ENCODE measurements at regions not wholly inside any gene's neighbourhood (a gene's known extent, or its start where the extent isn't known, plus 50 kb on each side); places are given as distances from the start of the nearest gene placed in this dataset.

- Histone ChIP-seq H3K27ac (ENCODE audit: low read length) (no peak overlapping the region), H3K9ac (ENCODE audit: low read depth, low read length) (no peak overlapping the region), H3K36me3 (ENCODE audit: insufficient read depth, low read length) (no peaks in the 10 kb centered on the region), H2AFZ (ENCODE audit: low read depth, low read length) (no peak overlapping the region), H3K4me3 (ENCODE audit: low read depth in 1 of 2, low read length in 2 of 2) (no peak overlapping the region), H3K27me3 (ENCODE audit: insufficient read depth, low read length, poor library complexity) (no peaks in the 10 kb centered on the region), H4K20me1 (ENCODE audit: insufficient read depth, low read length) (no peaks in the 10 kb centered on the region), H3K79me2 (ENCODE audit: insufficient read depth, low read length) (no peaks in the 10 kb centered on the region), H3K4me1 (ENCODE audit: insufficient read depth, low read length) (no peaks in the 10 kb centered on the region), H3K4me2 (ENCODE audit: insufficient read depth, low read length) (no peak overlapping the region), H3K9me3 (ENCODE audit: insufficient read depth, low read length, severe bottlenecking) (no peaks in the 10 kb centered on the region)
- ATAC-seq (ENCODE audit: insufficient read depth, low read depth) (no peak), DNase-seq (no peak)
- TF ChIP-seq CTCF (IDR thresholded peaks at IDR 0.05; ENCODE audit: borderline replicate concordance, extremely low read depth, low read length, poor library complexity, severe bottlenecking), result no peak
These were observed 196.9 kb downstream of the TBX15 start for GRCh38 chr1:118791094-118791691.

DNA sequence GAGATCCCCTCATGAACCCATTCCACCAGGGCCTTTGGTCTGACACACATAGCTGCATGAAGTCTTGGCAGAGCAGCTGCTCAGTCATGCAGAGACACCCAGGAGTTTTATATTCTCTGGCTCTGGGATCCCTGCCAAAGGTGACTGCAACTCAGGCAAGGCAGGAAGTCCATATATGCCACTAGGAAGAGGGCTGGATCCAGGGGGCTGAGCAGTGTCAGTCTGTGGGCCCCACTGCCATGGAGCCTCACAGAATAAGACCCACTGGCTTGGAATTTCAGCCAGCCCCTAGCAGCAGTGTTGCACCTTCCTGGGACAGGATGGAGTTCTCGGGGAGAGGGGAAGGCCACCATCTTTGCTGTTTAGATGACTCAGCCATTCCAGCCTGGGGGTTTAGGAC is 199.7 kb downstream of the TBX15 start:
- no peak overlapping the region for H3K4me2 ChIP-seq (ENCODE audit: insufficient read depth, low read length)
- H3K27me3 ChIP-seq (ENCODE audit: insufficient read depth, low read length, poor library complexity), result no peaks in the 10 kb centered on the region
- no peak overlapping the region for H3K4me3 ChIP-seq (ENCODE audit: low read depth in 1 of 2, low read length in 2 of 2)
- no peaks in the 10 kb centered on the region for H3K4me1 ChIP-seq (ENCODE audit: insufficient read depth, low read length)
- ATAC-seq (ENCODE audit: insufficient read depth, low read depth) (no peak), DNase-seq (no peak)
- no peaks in the 10 kb centered on the region for H3K9me3 ChIP-seq (ENCODE audit: insufficient read depth, low read length, severe bottlenecking)
- no peaks in the 10 kb centered on the region for H3K79me2 ChIP-seq (ENCODE audit: insufficient read depth, low read length)
- H3K27ac ChIP-seq (ENCODE audit: low read length), result no peak overlapping the region
- TF ChIP-seq EZH2 (IDR thresholded peaks at IDR 0.05; ENCODE audit: borderline replicate concordance, low read depth, low read length, severe bottlenecking), result no peak
- no peak for TF ChIP-seq CTCF (IDR thresholded peaks at IDR 0.05; ENCODE audit: borderline replicate concordance, extremely low read depth, low read length, poor library complexity, severe bottlenecking)
- H3K9ac ChIP-seq (ENCODE audit: low read depth, low read length), result no peak overlapping the region
- H3K36me3 ChIP-seq (ENCODE audit: insufficient read depth, low read length), result no peaks in the 10 kb centered on the region
- H2AFZ ChIP-seq (ENCODE audit: low read depth, low read length), result no peak overlapping the region
- H4K20me1 ChIP-seq (ENCODE audit: insufficient read depth, low read length), result no peaks in the 10 kb centered on the region

DNA sequence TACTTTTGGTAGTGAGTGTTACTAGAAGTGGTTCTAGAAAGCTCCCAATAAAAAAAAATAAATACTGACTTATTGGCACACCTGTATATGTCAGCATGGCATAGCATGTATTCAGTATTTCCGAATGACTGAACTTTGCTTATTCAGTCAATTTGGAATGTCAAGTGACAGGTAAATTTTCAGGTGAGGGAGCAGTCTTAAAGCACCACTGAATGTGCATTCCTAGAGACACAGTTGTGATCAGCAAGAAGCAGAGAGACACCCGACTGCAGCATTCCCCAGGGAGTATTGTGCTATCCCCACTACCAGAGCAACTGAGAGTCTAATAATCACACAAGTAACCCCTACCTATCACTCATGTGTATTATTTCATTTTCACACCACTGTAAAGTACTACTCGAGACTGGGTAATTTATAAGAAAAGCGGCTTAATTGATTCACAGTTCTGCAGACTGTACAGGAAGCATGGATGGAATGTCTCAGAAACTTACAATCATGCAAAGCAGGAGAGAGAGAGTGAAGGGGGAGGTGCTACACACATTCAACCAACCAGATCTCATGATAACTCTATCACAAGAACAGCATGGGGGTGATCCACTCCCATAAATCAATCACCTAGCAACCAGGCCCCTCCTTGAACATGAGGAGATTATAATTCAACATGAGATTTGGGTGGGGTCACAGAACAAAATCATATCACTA is 201.5 kb downstream of the TBX15 start:
- H3K9ac ChIP-seq (ENCODE audit: low read depth, low read length), result no peak overlapping the region
- no peaks in the 10 kb centered on the region for H3K36me3 ChIP-seq (ENCODE audit: insufficient read depth, low read length)
- no peaks in the 10 kb centered on the region for H3K4me1 ChIP-seq (ENCODE audit: insufficient read depth, low read length)
- H3K9me3 ChIP-seq (ENCODE audit: insufficient read depth, low read length, severe bottlenecking), result no peaks in the 10 kb centered on the region
- no peak overlapping the region for H2AFZ ChIP-seq (ENCODE audit: low read depth, low read length)
- H3K4me3 ChIP-seq (ENCODE audit: low read depth in 1 of 2, low read length in 2 of 2), result no peak overlapping the region
- no peaks in the 10 kb centered on the region for H3K79me2 ChIP-seq (ENCODE audit: insufficient read depth, low read length)
- H3K27me3 ChIP-seq (ENCODE audit: insufficient read depth, low read length, poor library complexity), result no peaks in the 10 kb centered on the region
- H4K20me1 ChIP-seq (ENCODE audit: insufficient read depth, low read length), result no peaks in the 10 kb centered on the region
- ATAC-seq (ENCODE audit: insufficient read depth, low read depth), result no peak
- H3K4me2 ChIP-seq (ENCODE audit: insufficient read depth, low read length), result no peak overlapping the region
- no peak for DNase-seq
- no peak for TF ChIP-seq CTCF (IDR thresholded peaks at IDR 0.05; ENCODE audit: borderline replicate concordance, extremely low read depth, low read length, poor library complexity, severe bottlenecking)
- TF ChIP-seq EZH2 (IDR thresholded peaks at IDR 0.05; ENCODE audit: borderline replicate concordance, low read depth, low read length, severe bottlenecking), result no peak
- no peak overlapping the region for H3K27ac ChIP-seq (ENCODE audit: low read length)

Measured in DND-41 (cell line).